Hepatic stellate cell (primary cell): ENCODE measurements at regions not wholly inside any gene's neighbourhood (a gene's known extent, or its start where the extent isn't known, plus 50 kb on each side); places are given as distances from the start of the nearest gene placed in this dataset.
A peak's percentile ranks its signal among the peaks of the same experiment; 100 is the strongest.

Source experiments
- DNase-seq: peaks from one replicate; pipeline ENCODE4 v3.0.0; 2011; ENCODE audit warnings: low spot score

- no peak for DNase-seq
Measured at GRCh38 chr11:43545610-43546009, 134.9 kb upstream of the HSD17B12 start.

GRCh38 chr11:43546561-43547429, 133.7 kb upstream of the HSD17B12 start:
- no peak for DNase-seq

DNA sequence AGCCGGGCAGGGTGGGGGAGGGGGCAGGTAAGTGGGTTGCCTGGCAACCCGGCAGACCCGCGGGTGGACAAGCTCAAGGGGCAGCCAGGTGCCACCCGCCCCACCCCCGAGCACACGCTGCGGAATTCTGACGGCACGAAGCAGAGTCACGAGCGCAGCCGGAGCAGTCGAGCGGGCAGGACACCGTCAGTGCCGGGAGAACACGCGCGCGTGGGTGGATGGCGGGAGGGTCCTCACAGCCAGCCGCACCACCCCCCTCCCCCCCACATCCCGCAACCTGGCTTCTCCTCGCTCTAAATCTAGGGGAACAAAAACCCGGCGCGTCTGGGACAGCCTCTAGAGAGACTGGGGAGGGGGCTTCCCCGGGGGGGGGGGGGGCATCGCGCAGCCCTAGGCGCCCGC, 133.1 kb upstream of the HSD17B12 start:
- DNase-seq: no peak

DNA sequence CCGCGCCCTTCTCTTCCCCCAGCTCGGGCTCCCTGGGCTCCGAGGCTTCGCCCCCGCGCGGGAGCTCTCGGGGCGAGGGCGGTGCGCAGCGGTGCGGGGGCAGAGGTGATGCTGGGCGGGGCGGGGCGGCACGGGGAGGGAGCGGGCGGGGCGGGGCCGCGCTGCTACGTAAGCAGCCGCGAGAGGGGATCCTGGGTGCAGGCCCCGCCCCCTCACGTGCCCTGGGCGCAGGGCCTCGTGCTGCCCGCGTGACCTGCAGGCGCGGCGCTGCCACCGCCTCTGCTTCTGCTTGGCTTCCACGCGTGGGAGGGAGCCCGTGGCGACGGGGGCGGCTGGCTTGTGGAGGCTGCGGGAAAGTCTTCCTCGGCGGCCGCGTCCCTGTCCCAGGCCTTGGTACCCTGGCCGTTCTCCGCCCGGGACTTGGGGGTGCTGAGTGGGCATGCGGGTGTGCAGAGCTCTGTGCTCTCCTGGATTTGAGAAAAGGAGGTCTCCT, 132.6 kb upstream of the HSD17B12 start:
- no peak for DNase-seq

DNA sequence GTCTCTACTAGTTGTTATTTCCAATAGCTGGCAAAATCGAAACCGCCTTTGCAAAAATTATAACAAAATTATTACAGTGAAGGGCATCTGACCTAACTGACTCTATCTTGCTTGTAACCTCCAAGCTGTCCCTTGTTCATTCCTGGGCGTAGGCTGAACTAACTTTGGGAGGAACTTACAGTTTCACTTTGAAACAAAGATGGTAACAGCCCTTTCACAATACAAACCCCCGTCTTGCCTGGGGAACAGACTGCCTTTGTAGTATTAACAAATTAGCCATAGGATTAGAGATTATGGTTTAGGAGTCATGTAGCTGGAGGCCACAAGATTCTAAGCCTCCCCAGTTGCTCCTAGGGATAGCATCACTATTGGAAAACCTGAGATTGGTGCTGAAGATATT, 131.6 kb upstream of the HSD17B12 start:
- DNase-seq: no peak

- no peak for DNase-seq
Measured at GRCh38 chr11:43549624-43550023, 130.9 kb upstream of the HSD17B12 start.

- DNase-seq: no peak
Measured at GRCh38 chr11:43550714-43551113, 129.8 kb upstream of the HSD17B12 start.

DNA sequence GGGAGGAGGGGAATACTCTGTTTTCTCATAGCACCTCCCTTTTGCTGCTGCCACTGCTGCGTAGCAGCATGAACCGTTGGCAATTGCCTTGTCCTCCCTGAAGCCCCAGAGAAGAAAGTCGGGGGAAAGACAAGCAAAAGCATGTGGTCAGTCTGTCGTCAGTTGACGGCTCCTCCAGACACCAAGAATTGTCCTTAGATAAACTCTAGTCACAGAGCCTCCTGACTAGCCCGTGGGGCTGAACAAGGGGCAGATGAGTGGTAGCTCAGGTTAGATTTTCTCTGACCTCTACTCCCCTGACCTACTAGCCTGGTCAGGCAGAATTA, 126.4 kb upstream of the HSD17B12 start:
- DNase-seq: no peak

DNA sequence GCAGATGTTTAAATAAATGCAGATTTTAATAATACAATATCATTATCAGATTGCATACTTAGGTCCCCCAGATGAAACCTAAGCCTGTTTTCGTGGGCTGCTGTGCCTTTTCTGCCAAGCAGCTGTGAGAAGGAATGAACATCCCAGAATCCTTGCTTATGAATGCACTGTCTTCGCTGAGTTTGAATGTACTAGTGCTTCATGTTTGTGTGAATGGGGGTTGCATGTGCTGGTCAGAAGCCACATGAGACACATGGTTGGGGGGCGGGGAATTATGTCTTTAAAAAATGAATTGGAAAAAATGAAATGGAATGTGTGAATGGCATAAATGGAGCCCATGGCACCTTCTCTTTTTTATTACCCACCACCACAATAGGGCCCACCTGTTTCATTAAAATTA, 125.4 kb upstream of the HSD17B12 start:
- no peak for DNase-seq

DNA sequence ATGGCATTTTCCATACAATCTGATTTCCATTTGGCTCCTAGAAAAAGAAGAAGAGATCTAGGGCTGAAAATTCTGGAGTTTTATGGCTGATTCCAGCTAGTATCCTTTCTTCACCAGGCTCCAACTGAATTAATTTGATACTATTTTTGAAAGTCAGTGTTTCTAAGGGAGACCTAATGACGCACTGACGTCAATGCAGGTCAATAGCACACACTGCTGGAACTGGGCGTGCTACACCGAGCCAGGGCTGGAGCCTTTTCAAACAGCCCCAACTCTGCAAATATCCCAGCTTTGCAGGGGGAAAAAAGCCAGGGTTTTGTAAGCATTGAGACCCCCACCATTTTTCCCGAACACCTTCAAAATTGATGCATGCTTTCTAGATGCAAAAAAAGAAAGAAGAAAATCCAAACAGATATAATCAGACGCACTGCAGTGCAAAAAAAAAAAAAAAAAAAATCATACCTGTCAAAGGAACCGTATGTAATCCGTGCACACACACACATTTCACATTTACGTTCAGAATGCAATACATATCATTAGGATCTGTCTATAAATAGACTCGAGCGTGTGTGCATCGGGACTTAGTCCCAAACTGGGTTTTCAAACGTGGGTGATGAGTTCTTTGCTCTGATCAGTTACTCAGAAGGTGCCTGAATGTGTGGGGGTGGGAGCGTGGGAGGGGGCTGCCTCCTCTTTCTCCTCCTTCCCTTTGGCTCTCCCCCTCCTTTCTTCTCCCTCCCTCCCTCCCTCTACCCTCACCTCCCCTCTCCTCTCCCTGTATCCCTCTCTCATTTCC, 124.5 kb upstream of the HSD17B12 start:
- peak; percentile 26 for DNase-seq

DNA sequence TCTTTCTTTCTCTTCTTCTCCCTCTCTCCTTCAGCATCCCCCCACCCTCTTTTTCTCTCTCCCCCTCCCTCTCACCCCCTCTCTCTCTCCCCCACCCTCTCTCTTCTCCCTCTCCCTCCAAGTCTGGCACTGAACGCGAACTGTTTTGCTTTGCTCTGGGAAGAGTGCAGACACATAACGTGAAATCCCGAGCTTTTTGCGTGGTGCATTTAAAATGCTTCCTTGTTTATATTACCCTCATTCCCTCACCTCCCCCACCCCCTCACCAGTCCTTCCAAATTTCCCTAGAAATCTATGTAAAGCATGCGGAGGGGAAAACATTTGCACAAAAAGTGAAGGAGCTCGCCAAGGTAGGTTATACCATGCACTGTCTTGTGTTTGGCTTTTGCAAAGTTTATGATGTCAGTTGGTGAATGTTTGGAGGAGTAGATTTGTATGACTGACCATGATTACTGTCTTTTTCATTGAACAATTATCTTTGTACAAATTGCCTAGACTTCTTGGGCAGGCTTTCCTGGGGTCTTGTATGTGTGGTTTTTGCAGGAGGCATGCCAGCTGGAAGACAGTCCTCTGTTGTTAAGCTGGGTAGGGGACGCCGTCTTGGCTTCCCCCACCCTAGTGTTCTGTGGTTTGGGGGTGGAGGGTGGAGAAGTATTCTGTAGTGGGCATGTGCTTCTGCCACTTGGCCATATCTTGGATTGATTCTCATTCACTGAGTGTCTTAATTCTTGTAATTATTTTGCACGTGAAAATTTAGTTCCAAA, 123.7 kb upstream of the HSD17B12 start:
- DNase-seq: no peak

GRCh38 chr11:43557553-43558110, 122.9 kb upstream of the HSD17B12 start:
- no peak for DNase-seq

- DNase-seq: no peak
Measured at GRCh38 chr11:43558146-43558545, 122.4 kb upstream of the HSD17B12 start.

DNA sequence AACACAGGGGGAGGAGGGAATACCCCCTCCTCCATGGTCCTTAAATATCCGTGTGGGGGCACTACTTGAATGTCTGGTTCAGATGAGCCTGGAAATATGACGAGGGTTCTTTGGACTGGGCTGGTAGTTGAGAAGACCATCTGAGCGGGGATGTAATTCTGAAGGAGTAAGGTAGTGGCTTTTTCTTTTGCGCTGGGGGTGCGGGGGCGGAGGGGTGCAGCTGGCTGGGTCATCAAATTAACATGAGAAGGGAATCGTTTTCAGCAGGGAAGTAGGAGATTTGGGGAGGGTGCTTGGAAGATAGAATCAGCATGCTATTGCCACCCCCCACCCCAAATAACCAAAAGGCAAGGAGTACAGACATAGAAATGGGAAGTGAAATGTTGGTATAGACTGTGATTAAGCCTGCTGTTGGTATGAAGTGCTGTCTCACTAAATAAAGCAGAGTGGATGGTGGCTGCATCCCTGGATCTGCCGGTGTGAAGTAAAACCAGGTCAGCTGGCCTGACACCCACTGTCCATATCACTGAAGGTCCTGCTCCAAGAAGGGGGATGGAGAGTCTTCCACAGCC, 121.9 kb upstream of the HSD17B12 start:
- DNase-seq: no peak

GRCh38 chr11:43561832-43562231, 118.7 kb upstream of the HSD17B12 start:
- DNase-seq: no peak

GRCh38 chr11:43567396-43567975, 113.1 kb upstream of the HSD17B12 start:
- DNase-seq: peak; percentile 59

DNA sequence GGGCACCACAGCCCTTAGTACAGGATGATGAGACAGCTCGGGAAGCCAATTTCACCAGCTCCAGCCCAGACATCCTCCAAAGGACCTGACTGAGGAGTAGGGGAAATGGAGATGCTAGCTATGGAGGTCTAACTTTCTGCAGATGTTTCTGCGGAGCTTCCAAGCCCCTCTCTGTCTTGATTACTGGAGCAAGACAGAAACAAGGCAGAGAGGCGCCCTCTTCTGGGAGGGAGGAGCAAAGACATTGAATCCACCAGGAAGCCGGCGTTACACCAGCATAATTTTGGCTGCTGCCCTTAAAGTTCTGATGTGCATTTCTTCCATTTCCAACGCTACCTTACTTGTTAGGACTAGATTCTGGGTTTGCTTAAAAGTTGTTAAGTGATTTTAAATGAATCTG, 107.3 kb upstream of the HSD17B12 start:
- DNase-seq: no peak

DNA sequence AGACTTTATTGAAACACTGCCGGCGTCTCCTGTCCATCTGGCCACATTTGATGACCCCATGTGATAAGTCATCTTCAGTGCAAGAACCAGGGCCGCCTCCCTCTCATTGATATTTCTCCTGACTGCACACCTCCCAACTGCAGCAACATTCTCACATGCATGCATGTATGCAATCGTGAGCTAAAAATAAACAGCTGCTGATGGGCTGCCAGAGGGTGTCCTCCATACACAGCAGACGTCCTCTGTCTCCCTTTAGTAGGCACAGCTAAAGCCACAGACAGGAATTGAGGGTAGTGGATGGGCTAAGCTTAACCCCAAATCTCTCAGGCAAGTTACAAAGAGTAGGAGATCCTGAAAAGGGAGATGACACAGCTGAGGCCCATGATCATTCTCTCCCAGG, 106.7 kb upstream of the HSD17B12 start:
- no peak for DNase-seq

- no peak for DNase-seq
Measured at GRCh38 chr11:43574411-43574810, 106.1 kb upstream of the HSD17B12 start.

GRCh38 chr11:43574949-43575912, 105.3 kb upstream of the HSD17B12 start:
- DNase-seq: peak; percentile 54
